ENCODE measurements at regions not wholly inside any gene's neighbourhood (a gene's known extent, or its start where the extent isn't known, plus 50 kb on each side); places are given as distances from the start of the nearest gene placed in this dataset.

DNA sequence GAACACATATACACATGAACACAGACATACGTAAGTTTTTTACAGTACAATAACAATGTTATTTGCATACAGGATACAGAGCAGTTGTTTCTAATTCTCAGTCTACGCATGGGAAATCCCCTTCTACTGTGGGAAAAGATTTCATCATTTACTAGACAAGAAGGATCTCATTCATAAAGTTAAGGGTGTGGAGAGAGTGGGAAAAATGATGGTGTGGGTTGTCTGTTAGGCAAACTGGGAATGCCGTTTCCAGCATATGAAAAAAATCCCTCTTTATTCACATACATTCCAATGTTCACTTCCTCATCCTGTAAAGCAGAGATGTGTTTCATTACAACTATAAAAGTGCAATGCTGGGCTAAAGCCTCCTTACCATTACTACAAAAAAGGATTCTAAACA, 120.9 kb downstream of the SINHCAF start:
- Mint-ChIP-seq H3K4me3 (no peak overlapping the region), H3K27ac (no peak overlapping the region), H3K36me3 (ENCODE audit: low read depth) (no peaks in the 10 kb centered on the region), H3K27me3 (peaks cover 29% of the 10 kb centered on the region), H3K4me1 (peaks cover 12% of the 10 kb centered on the region), H3K9me3 (no peaks in the 10 kb centered on the region)
- DNase-seq, result no peak
- POLR2A ChIA-PET, result no interaction called here
- CTCF ChIA-PET, result no interaction called here

DNA sequence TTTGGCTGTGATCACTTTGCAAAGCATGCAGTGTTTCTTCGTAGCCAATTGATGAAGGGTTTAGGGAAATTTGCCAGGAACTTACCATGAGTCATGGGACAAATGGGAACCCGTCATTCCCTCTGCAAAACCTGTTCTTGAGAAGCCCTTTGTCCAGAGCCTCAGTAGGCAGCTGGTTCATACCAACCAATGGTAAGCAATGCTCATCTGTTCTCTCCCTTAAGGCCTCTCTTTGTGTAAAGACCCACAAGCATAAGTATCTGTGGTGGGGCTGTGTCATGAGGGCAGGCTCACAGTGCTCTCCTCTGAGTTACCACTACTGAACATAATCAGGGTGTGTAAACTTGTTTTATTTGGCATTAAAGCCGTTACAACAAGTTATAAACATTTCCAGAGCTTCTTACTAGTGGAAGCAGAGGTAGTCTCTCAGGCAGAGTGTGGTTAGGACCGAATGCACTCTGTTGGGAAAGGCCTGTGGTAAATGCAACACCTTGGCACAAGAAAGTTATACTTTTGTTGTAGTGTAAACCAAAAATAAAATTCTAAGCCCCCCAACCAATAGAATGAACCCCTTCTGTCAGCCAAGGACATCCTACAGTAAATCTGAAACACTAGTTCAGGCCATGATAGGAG, 119.8 kb downstream of the SINHCAF start:
- peaks cover 12% of the 10 kb centered on the region for H3K4me1 Mint-ChIP-seq
- H3K27me3 Mint-ChIP-seq, result peaks cover 31% of the 10 kb centered on the region
- CTCF ChIA-PET, result no interaction called here

DNA sequence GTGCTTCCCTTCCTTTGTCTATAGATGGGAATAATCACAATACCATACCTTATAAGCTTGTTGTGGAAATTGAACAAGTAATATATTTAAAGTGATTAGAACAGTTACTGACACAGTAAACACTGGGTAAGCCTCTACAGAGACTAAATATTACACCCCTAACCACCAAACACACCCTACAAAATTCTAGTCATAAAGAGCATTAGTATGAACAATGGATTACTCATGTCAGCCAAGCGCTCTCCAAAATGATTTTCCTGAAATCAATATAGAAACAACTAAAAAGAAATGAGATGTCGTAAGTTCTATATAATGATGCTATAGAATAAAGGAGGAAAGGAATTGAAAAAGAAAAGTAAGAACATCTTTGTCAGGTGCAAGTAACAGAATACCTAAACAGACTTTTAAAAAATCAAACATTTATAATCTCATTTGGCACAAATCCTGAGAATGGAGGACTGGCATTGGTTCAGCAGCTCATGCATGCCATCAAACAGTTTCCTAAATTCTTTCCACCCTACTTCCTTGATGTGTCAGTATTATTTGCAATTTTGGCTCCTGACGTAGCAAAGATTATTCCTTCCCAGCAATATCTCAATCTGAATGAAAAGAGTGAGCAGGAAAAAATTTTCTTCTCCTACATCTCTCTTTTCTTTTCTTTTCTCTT, 118.0 kb downstream of the SINHCAF start:
- no peak overlapping the region for H3K4me3 Mint-ChIP-seq
- peaks cover 11% of the 10 kb centered on the region for H3K4me1 Mint-ChIP-seq
- peaks cover 27% of the 10 kb centered on the region for H3K27me3 Mint-ChIP-seq
- H3K27ac Mint-ChIP-seq, result no peak overlapping the region
- H3K36me3 Mint-ChIP-seq (ENCODE audit: low read depth), result no peaks in the 10 kb centered on the region
- ChIA-PET POLR2A (no interaction called here), CTCF (no interaction called here)
- no peak for DNase-seq
- no peaks in the 10 kb centered on the region for H3K9me3 Mint-ChIP-seq

More for the DNA sequence above, 119.8 kb downstream of the SINHCAF start:
- POLR2A ChIA-PET, result no interaction called here
- H3K27ac Mint-ChIP-seq, result no peak overlapping the region
- no peak for DNase-seq
- no peaks in the 10 kb centered on the region for H3K9me3 Mint-ChIP-seq
- no peak overlapping the region for H3K4me3 Mint-ChIP-seq
- no peaks in the 10 kb centered on the region for H3K36me3 Mint-ChIP-seq (ENCODE audit: low read depth)

DNA sequence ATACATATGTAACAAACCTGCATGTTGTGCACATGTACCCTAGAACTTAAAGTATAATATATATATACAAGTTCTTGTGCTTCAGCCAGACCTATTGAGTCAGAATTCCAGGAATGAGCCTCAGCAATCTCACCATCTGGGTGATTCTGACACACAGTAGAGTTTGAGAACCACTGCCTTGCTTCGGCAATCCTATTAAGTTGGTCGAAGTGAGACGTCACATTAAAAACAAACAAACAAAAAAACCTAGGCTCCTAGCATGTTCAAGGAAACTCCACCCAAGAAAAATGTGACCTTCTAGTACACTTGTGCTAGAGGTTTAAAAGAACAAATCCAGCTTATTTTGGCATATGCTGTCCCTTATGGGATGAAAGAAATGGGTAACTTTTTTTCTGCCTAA, 115.8 kb downstream of the SINHCAF start:
- no peak overlapping the region for H3K4me3 Mint-ChIP-seq
- H3K9me3 Mint-ChIP-seq, result no peaks in the 10 kb centered on the region
- no peak overlapping the region for H3K27ac Mint-ChIP-seq
- CTCF ChIA-PET, result no interaction called here
- no peaks in the 10 kb centered on the region for H3K36me3 Mint-ChIP-seq (ENCODE audit: low read depth)
- POLR2A ChIA-PET, result no interaction called here
- DNase-seq, result no peak
- peaks cover 17% of the 10 kb centered on the region for H3K27me3 Mint-ChIP-seq
- H3K4me1 Mint-ChIP-seq, result peaks cover 2% of the 10 kb centered on the region

DNA sequence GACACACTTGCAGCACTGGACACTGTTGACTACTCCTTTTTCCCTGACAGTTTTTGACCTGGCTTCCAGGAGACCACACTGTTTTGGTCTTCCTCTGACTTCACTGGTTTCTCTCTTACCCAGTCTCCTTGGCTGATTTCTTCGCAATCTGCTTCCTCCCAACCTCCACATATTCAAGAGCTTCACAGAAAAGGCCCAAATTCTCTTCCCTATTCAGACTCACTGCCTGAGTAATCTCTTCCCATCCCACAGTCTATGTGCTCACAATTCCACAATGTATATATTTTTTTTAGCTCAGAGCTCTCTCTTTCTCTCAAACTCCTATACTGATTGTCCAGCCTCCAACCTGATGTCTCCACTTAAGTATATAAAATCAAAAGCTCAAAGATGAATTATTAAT, 115.4 kb downstream of the SINHCAF start:
- CTCF ChIA-PET, result interaction anchor here (0.5 kb wide), 1 partner anchor 1199 kb away, joined by 3 read pairs; no protein-coding TSS in a partner anchor
- H3K4me1 Mint-ChIP-seq, result no peaks in the 10 kb centered on the region
- no peak overlapping the region for H3K4me3 Mint-ChIP-seq
- no peaks in the 10 kb centered on the region for H3K36me3 Mint-ChIP-seq (ENCODE audit: low read depth)
- DNase-seq, result no peak
- H3K9me3 Mint-ChIP-seq, result no peaks in the 10 kb centered on the region
- POLR2A ChIA-PET, result no interaction called here
- H3K27ac Mint-ChIP-seq, result no peak overlapping the region
- peaks cover 17% of the 10 kb centered on the region for H3K27me3 Mint-ChIP-seq

DNA sequence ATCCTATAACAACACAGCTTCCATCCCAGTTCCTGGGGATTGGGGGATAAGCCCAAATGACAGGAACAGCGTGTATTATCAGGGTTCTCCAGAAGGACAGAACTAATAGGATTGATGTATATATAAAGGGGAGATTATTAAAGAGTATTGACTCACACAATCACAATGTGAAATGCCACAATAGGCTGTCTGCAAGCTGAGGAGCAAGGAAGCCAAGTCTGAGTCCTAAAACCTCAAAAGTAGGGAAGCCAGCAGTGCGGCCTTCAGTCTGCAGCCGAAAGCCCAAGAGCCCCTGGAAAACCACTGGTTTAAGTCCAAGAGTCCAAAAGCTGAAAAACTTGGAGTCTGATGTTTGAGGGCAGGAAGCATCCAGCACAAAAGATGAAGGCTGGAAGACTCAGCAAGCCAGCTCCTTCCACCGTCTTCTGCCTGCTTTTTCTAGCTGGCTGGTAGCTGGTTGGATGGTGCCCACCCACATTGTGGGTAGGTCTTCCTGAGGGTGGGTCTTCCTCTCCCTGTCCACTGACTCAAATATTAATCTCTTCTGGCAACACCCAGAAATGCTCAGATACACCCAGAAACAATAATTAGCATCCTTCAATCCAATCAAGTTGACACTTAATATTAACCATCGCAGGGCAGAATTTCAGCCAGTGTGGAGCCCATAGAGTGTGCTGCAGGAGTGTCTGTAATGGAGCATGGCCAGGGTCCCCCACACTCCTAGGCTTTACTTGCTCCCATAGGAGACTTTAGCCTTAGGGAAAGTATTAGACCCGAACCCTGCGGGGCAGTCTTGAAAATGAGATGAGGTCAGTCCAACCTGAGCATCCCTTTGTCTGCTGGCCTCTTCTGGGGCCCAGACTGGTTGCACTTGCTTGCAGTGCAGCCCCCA, 111.1 kb downstream of the SINHCAF start:
- H3K4me3 Mint-ChIP-seq, result no peak overlapping the region
- H3K36me3 Mint-ChIP-seq (ENCODE audit: low read depth), result no peaks in the 10 kb centered on the region
- ChIA-PET POLR2A (no interaction called here), CTCF (no interaction called here)
- H3K27ac Mint-ChIP-seq, result no peak overlapping the region
- H3K4me1 Mint-ChIP-seq, result no peaks in the 10 kb centered on the region
- peaks cover 21% of the 10 kb centered on the region for H3K27me3 Mint-ChIP-seq
- DNase-seq, result no peak
- no peaks in the 10 kb centered on the region for H3K9me3 Mint-ChIP-seq

DNA sequence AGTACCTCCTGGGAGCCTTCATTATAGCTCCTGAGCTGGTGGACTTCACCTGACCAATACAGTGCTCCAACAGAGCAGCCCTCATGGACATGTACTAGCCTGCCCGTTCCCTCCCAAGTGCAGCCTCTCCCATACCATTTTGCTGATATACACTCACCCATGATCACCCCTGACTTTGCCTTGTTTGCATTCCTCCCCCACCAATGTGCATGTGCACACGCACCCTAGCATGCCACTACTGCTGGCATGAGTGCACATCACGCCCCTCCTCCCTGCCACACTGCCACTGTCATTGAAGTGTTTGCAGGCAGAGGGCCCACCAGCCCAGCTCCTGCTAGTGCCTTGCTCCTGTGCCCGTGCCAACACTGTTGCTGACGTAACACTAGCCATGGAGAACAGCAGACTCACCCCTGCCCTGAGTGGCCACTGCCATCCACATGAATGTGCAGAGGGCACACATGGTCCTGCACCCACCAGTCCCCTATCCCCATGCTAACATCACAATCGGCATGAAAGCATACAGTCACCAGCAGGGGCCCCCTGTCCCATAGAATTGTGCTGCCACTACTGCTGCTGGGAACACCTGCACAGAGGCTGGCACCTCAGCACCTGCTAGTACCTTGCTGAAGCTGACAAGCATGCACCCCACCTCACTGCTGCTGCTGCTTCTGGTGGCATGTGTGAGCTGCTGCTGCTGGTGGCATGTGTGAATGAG, 110.3 kb downstream of the SINHCAF start:
- Mint-ChIP-seq H3K27ac (no peak overlapping the region), H3K4me3 (no peak overlapping the region), H3K27me3 (peaks cover 18% of the 10 kb centered on the region), H3K4me1 (no peaks in the 10 kb centered on the region), H3K36me3 (ENCODE audit: low read depth) (no peaks in the 10 kb centered on the region), H3K9me3 (no peaks in the 10 kb centered on the region)
- ChIA-PET POLR2A (no interaction called here), CTCF (no interaction called here)
- no peak for DNase-seq

DNA sequence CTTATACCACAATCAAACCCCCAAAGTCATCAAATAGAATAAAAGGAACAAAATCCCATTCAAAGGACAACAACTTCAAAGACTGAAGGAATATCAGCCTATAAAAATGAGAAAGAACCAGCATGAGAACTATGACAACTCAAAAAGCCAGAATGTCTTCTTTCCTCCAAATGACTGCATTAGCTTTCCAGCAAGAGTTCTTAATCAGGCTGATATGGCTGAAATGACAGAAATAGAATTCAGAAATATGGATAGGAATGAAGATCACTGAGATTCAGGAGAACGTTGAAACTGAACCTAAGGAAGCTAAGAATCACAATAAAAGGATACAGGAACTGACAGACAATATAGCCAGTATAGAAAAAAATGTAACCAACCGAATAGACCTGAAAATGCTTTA, 109.5 kb downstream of the SINHCAF start:
- ChIA-PET CTCF (no interaction called here), POLR2A (no interaction called here)
- H3K4me3 Mint-ChIP-seq, result no peak overlapping the region

DNA sequence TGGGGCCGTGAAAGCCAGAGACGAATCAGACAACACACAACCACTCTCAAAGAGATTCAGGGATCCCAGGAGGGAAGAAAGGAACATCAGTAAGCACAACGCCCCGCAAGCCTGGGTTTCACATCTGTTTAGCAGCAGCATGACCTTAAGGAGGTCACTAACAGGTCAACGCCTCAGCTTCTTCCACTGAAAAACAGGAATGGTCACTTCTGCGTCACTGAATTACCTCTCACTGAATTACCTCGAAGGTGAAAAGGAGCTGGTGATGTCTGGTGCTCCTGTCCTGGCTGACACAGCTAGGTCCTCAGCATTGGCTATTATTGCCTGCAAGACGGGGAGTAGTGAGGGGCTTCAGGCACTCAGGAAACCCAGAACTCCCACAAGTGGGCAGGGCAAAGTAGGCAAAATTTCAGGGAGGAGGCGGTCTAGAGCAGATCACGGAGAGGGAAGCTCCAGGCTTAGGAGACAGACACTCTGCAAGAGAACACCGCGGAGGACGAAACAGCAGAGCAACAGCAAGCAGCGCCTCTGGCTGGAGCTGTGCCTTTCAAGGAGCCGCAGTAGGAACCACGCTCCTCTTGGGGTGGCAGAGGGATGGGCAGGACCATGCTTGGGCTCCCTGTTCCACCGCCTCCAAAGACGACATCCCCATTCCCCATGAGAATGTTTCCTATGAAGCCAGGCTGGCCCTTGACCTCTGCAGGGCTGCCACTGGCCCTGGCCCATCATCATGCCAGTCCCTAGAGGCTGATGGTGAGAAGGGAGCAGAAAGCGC, 108.4 kb downstream of the SINHCAF start:
- H3K4me1 Mint-ChIP-seq, result no peaks in the 10 kb centered on the region
- ChIA-PET POLR2A (no interaction called here), CTCF (no interaction called here)
- H3K4me3 Mint-ChIP-seq, result no peak overlapping the region
- H3K9me3 Mint-ChIP-seq, result no peaks in the 10 kb centered on the region
- H3K27me3 Mint-ChIP-seq, result peaks cover 19% of the 10 kb centered on the region
- H3K27ac Mint-ChIP-seq, result no peak overlapping the region
- no peak for DNase-seq
- H3K36me3 Mint-ChIP-seq (ENCODE audit: low read depth), result no peaks in the 10 kb centered on the region

More for the DNA sequence above, 109.5 kb downstream of the SINHCAF start:
- no peaks in the 10 kb centered on the region for H3K36me3 Mint-ChIP-seq (ENCODE audit: low read depth)
- peaks cover 23% of the 10 kb centered on the region for H3K27me3 Mint-ChIP-seq
- H3K9me3 Mint-ChIP-seq, result no peaks in the 10 kb centered on the region
- no peak overlapping the region for H3K27ac Mint-ChIP-seq
- DNase-seq, result no peak
- no peaks in the 10 kb centered on the region for H3K4me1 Mint-ChIP-seq

DNA sequence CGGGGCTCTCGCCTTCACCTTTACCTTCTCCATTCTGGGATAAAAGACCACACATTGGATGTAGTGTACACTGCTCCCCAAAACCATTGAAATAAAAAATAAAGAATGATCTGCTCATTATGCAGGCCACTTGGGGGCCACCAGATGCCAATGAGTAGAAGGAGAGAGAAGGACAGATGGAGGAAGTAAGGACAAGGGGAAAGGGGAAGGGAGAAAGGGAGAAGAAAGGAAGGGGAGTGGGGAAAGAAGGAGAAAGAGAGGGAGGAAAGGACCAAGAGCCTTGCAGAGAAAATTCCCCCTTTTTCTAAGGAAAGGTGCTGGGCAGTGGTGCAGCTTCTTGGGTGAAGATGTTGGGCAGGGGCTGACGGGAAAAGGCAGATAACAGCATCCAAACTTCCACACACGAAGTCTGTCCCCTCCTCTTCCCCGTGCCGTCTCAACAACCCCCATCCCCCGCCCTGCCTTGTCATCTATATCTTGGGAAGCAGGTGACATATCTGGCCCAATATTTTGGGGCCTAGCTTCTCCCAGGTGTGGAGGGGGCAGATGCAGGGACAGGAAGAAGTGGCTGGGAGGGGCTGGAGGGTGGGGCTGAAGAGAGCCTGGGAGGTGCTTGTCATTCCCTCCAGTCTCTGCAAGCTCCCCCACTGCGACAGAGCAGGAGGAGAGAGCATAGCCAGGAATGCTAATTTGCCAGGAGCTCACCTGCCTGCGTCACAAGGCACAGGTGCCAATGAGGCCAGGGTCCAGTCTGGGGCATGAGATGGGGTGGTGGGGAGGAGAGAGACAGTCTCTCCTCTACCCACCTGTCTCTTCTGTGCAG, 107.5 kb downstream of the SINHCAF start:
- CTCF ChIA-PET, result no interaction called here
- no peaks in the 10 kb centered on the region for H3K9me3 Mint-ChIP-seq
- no peak overlapping the region for H3K27ac Mint-ChIP-seq
- H3K27me3 Mint-ChIP-seq, result peaks cover 19% of the 10 kb centered on the region
- DNase-seq, result no peak
- no peak overlapping the region for H3K4me3 Mint-ChIP-seq
- no peaks in the 10 kb centered on the region for H3K4me1 Mint-ChIP-seq
- POLR2A ChIA-PET, result no interaction called here
- no peaks in the 10 kb centered on the region for H3K36me3 Mint-ChIP-seq (ENCODE audit: low read depth)

DNA sequence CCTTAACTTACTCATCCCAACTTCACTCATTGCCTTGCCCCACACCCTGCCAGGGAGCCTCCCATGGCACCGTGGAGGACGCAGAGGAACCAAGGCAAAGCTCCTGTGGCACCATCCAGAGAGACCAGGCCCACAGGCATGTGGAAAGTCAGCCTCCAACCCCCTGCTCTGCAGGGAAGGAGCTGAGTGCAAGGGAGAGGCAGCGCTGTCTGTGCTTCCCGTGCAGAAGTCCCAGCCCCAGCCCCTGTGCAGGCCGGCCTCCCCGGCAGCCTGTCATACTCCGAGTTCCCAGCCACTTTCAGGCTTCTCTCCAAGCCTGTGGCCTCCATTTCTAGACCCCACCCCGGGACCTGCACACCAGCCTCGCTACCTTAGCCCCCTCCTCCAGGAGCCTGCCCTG, 106.4 kb downstream of the SINHCAF start:
- no peak overlapping the region for H3K27ac Mint-ChIP-seq
- CTCF ChIA-PET, result no interaction called here
- H3K4me3 Mint-ChIP-seq, result no peak overlapping the region
- POLR2A ChIA-PET, result no interaction called here
- no peaks in the 10 kb centered on the region for H3K36me3 Mint-ChIP-seq (ENCODE audit: low read depth)
- no peaks in the 10 kb centered on the region for H3K4me1 Mint-ChIP-seq
- H3K27me3 Mint-ChIP-seq, result peaks cover 17% of the 10 kb centered on the region
- no peak for DNase-seq
- H3K9me3 Mint-ChIP-seq, result no peaks in the 10 kb centered on the region

DNA sequence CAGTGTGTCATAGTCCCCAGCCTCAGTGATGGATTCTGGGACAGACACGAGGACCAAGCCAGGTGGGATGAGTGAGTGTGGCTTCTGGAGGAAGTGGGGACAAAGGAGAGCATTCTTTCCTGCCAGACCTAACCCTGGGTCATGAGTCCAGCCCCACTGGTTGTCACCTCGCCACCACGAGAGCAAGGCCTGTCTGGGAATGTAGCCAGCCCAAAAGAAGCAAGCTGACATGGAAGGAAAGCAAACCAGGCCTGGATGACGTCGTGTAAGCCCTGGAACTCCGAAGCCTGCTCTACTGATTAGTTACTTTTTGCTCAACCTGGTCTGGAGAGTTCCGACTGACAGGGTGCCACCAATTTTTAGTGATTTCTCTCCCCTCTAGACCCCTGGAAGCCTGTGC, 105.9 kb downstream of the SINHCAF start:
- ChIA-PET CTCF (no interaction called here), POLR2A (no interaction called here)
- Mint-ChIP-seq H3K9me3 (no peaks in the 10 kb centered on the region), H3K27ac (no peak overlapping the region), H3K27me3 (peaks cover 16% of the 10 kb centered on the region), H3K4me3 (no peak overlapping the region), H3K4me1 (no peaks in the 10 kb centered on the region), H3K36me3 (ENCODE audit: low read depth) (no peaks in the 10 kb centered on the region)
- DNase-seq, result no peak
